ENCODE measurements at regions not wholly inside any gene's neighbourhood (a gene's known extent, or its start where the extent isn't known, plus 50 kb on each side); places are given as distances from the start of the nearest gene placed in this dataset.

DNA sequence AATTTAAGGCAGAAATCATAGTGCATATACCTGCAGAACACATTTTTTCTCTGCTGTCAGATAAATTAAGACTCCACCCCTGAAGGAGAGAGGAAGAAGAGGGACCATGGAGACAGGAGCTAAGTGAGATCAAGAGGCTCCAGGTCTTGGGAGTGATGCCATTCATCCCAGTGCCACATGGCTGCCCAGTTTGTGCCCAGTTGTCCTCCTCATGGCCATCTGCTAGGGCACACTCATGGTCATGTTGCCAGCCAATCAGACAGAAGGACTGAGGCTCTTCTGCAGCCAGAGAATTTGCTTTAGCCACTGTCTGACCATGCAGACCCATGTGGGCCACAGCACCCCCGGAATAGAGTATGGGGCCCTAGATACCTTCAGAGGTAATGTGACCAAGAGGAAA is 270.5 kb upstream of the PROK2 start:
- DNase-seq (ENCODE audit: low spot score): no peak

DNA sequence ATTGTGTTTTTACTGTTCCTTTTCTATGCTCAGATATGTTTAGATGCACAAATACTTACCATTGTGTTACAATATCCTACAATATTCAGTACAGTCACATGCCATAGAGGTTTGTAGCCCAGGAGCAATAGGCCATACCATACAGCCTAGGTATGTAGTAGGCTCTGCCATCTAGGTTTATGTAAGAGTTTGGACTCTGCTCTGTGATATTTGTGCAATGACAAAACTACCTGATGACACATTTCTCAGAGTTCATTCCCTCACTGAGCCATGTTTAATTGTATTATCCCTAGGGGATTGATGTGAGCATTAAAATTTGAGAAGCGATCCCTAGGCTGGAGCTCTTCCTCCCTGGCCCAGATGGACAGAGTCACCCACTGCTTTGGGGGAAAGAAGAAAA is 270.0 kb upstream of the PROK2 start:
- no peak for DNase-seq (ENCODE audit: low spot score)

DNA sequence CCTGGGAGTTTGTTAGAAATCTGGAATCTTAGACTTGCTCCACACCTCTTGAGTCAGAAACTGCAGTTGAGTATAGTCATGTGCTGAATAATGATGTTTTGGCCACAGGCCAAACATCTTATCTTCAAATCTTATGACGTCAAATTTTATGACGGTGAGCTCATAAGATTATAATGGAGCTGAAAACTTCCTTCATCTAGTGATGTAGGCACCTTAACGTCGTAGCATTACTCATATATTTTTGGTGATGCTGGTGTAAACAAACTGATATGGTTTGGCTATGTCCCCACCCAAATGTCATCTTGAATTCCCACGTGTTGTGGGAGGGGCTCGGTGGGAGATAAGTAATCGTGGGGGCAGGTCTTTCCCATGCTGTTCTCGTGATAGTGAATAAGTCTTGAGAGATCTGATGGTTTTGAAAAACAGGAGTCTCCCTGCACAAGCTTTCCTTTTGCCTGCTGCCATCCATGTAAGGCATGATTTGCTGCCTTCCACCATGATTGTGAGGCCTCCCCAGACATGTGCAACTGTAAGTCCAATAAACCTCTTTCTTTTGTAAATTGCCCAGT is 268.0 kb upstream of the PROK2 start:
- DNase-seq (ENCODE audit: low spot score): peak; percentile 78

DNA sequence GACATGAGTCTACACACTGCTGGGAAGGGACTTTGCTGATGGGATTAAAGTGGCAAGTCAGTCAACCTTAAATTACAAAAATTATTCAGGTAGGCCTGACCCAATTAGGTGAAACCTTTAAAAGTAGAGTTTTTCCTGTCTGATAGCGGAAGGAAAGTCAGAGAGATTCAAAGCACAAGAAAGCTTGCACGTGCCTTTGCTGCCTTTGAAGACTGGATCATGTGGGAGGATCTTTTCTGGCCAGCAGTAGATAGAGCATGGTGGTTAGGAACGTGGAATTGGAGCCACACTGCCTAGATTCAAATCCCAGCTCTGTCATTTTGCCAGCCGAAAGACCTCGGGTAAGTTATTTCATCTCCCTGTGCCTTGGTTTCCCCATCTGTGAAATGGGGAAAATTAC is 265.8 kb upstream of the PROK2 start:
- no peak for DNase-seq (ENCODE audit: low spot score)

DNA sequence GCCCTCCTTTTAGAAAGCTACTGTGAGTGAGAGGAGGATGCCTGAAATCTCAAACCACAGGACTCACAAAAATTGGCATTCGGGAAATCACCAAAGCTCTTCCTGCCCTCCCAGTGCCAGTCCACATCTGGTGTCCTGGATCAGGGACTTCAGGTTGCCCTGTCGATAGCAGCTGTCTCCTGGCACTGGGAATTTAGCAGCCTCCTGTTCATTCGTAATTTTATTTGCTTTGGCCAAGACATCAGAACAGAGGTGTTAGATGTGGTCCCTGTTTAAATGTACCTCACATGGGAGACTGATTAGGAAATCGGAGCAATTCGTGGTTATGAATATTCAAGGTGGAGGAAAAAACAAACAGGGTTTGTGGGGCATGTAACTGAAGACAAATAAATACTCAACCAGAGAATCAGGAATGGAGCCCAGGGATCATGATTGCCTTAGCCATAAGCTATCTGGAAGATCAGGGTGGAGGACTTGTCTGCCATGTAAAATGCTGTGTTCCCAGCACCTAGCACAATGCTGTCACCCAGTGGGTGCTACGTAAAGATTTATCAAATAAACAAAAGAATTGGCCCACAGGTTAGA is 265.2 kb upstream of the PROK2 start:
- DNase-seq (ENCODE audit: low spot score): no peak

DNA sequence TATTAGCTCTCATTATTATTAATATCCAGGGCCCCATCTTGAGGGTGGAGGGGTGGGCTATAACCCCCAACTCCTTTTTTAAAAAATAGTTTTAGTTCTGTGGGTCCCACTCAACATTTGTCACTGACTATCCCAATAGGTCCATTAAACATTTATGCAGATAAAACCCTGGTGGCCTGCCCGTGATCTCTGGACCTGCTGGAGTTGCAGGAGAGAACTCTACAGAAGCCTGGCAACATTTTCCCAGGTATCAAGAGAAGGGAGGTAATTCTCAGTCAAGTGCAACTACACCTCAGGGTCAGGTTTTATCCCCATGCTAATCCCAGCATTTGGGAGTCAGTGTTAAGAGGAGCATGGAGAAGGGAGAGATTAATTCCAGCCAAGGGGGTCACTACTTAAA is 264.4 kb upstream of the PROK2 start:
- DNase-seq (ENCODE audit: low spot score): no peak

DNA sequence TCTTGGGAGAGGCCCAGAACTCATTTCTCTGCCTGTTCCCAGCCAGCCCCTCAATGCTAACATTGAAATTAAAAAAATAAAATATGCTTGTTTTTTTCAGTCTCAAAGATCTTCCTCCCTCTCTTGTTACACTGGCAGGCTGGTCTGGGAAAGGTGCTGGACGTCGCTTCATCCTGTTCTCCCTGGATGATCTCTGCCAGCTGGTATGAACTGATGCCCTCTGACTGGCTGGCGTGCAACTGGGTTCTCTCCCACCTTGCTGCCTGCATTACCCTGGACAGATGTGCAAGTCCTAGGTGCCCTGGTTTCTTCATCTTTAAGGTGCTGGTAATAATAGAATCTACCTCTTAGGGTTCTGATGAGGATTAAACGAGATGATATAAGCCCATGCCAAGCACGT is 263.9 kb upstream of the PROK2 start:
- DNase-seq (ENCODE audit: low spot score): no peak

DNA sequence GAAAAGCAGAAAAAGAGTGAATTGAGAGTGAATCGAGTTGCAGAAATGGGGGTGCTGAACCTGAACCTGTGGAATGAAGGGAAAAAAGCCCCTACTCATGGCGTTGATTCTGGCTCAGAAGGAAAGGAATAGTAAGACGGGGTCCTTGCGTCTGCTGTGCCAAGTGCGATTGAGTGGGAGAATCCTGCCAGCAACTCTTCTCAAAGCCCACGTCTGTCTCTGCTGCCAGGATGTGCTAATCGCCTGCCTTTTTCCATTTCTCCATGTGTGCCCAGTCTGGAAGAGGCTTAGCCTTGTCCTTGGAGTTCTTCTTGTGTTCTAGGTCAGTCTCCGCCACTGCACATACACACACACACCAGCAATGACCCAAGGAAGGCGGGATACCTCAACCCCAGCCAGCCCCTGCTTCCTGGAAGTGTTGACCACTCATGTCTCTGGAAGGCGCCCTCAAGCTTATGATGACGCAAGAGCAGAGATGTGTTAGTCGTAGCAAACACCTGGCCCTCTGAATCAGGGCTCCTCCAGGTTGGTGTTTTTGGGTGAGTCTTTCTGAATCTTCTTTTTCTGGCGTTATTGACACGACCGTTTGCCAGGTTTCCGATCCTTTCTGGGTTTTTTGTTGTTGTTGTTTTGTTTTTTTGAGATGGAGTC is 262.4 kb upstream of the PROK2 start:
- no peak for DNase-seq (ENCODE audit: low spot score)

DNA sequence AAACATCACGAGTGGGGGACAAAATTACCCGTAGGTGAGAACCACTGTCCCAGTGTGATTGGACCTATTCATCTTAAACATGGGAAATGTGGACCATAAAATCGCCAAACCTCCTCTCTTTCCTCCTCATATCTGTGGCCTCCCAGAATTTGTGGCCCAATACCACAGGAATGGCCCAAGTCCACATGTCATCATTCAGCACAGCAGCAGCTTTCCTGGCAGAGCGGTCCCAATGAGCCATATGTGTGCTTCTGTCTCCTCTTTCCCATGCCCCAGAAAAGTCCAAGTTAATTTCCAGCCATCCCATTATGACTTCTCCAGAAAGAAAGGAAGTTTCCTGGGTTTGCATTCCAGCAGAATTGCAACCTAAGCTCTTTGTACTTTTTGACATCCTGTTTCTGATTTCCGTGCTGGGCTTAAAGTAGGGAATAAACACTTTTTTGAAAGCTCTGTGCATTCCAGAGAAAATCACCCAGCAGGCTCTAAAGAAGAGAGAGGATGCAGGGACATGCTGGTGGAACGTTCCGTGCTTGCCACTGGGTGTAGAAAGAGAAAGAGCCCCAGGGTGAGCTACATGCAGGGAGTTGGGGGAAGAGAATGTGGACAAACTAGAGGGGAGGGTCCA is 259.4 kb upstream of the PROK2 start:
- DNase-seq (ENCODE audit: low spot score): no peak

DNA sequence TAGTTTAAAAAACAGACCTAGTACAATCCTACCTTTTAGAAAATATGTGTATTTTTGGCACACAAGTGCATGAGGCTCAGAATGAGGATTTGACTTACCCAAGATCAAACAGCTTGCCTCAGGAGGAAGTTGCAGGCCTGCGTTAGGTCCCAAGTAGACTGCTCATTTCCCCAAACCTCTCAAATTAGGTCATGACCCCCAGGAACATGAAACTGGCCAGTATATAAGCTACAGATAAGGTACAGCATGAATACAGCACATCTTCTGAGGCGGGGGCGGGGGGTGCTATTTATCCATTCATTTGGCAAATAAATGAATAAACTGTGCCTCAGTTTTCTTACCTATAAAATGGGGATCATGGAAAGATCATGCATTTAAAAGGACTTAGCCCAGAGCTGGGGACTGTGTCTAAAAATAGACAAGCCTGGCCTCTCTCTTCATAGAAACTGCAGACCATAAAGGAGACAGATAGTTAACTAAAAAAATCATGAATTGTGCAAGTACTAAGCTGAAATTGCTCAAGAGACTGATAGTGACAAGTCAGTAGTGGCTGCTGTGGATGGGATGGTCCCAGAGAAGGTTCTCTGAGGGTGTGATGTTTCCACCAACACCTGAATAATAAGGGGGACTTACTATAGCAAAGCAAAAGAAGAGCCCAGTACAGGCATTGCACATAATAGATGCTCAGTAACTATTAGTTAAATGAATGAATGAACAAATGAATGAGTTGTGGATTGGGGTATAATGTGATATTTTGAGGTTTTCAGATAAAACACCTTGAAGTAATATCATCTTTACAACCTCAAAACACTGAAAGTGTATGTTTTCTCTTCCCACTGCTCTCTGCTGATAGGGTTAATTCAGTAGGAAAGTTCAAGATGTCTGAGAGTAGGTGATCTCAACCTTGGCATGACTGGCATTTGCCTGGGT is 258.5 kb upstream of the PROK2 start:
- DNase-seq (ENCODE audit: low spot score): no peak

DNA sequence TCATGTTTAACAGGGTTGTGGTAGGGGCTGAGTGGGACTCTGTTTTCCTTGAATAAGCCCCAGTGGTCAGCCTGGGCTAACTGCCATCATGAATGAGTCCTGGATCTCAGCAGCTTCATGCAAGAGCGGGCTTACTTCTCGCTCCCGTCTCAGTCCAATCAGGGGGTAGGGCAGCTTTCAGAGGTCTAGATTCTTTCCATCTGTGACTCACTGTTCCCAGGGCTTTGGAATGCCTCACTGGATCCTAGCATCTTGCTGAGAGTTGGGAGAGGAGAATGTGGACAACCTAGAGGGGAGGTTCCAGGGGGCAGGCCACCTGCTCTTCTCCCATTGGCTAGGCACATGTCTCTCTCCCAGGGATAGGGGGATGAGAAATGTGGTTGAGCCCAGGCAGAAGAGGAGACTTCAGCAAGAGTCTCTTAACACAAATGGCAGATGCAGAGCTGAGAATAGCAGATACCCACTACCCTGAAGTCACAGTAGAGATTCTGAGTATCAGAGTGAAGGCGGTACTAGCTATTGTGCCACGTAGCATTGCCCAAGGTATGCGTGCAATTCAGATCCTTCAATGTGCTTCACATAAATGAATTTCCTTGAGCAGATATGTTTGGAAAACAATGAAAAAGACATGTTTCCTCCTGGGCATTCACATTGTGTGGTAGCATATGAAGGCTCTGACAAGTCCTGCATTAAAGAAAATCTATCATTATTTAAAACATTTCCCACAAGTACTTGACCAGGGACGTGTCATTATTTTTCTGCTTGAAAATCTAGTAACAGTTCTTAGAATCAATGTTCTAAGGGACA is 257.7 kb upstream of the PROK2 start:
- DNase-seq (ENCODE audit: low spot score): no peak

DNA sequence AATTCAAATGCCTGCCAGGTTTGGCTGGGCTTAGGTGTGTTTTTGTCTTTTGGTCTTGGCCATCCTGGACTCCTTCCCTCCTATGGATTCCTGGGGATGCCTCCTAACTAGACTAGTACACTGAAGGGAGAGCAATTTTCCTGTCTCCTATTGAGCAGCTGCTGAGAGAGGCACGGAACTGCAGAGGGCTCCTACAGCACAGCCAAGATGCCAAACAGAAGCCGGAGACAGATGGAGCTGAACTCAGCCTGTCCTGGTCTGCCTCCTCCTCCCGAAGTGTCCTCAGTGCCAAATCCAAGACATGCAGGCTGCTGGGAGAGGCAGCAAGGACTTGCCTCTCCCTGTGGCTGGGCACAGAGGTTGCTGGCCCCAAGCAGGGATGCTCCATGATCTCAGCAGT is 256.6 kb upstream of the PROK2 start:
- no peak for DNase-seq (ENCODE audit: low spot score)

DNA sequence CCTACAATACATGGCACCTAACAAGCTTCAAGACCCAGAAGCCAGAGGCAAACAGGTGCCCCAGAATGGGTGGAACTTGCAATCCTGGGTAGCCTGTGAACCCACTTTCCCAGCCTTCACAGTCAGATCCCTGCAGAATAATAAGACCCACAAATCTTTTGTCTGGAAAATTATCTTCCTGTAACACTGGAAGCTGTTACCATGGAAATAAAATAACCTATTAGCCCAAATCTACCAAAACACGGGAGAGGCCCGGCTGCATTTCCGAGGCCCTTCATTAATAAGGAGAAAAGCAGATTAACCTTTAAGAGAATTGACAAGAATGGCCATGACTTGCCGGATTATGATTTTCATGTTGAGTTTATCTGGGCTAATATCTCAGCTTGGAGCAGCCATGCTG is 256.1 kb upstream of the PROK2 start:
- no peak for DNase-seq (ENCODE audit: low spot score)

DNA sequence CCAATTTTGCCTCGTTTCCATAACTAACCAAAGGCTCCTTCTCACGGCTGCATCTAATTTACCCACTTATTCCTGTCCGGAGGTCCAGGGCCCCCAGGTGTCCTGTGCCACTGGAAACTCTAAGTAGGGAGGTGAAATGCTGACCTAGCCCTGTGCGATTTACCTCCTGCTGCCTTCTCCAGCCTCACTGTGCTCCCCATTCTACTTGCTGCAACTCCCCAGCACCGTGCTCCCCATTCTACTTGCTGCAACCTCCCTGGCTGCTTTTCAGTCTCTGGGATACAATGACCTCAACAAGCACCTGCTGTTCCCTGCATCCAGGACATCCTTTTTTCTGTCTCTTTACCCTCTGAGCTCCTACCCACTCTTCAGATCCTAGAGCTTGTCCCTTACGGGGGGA is 254.7 kb upstream of the PROK2 start:
- no peak for DNase-seq (ENCODE audit: low spot score)

DNA sequence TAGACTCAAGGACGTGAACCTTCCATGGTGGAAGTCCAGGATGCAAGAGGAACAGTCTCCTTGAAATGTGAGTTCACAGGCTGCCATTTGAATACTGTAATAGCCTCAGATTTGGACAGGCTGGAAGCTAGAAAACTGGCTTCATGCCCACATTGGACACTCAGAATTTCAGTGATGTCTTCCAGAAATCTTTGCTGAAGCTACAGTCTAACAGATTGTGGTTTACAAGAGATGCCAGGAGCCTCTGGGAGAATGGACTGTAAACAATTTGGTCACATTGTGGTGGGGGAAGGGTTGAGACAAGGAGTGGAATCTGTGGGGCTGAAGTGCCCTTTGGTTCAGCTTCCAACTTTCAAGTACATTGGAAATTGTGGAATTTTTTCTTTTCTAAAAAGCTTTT is 252.0 kb upstream of the PROK2 start:
- no peak for DNase-seq (ENCODE audit: low spot score)

DNA sequence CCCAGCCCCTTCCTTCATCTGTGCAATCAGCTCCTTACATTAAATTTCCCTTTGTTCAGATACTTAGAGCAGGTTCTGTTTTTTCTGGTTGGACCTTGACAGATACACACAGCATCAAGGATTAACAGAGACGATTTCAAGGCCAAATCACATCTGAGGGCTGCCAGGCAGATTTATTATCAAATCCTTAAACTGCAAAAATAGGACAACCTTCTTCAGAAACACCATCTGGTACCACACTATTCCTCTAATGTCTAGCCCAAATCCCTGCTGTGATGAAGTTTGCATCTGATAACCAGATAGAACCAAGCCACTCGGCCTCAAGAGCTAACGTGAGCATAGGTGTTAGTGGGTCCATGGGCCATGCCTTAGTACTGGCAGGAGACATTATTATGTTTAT is 250.7 kb upstream of the PROK2 start:
- no peak for DNase-seq (ENCODE audit: low spot score)

DNA sequence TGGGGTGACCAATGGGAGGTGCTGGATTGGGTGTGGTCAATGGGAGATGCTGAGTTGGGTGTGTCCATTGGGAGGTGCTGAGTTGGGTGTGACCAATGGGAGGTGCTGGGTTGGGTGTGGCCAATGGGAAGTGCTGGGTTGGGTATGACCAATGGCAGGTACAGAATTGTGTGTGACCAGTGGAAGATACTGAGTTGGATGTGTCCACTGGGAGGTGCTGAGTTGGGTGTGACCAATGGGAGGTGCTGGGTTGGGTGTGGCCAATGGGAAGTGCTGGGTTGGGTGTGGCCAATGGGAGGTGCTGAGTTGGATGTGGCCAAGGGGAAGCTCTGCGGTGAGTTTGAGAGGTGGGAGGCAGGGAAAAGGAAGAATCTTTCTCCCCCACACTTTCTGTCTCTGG is 250.0 kb upstream of the PROK2 start:
- DNase-seq (ENCODE audit: low spot score): peak; percentile 56

DNA sequence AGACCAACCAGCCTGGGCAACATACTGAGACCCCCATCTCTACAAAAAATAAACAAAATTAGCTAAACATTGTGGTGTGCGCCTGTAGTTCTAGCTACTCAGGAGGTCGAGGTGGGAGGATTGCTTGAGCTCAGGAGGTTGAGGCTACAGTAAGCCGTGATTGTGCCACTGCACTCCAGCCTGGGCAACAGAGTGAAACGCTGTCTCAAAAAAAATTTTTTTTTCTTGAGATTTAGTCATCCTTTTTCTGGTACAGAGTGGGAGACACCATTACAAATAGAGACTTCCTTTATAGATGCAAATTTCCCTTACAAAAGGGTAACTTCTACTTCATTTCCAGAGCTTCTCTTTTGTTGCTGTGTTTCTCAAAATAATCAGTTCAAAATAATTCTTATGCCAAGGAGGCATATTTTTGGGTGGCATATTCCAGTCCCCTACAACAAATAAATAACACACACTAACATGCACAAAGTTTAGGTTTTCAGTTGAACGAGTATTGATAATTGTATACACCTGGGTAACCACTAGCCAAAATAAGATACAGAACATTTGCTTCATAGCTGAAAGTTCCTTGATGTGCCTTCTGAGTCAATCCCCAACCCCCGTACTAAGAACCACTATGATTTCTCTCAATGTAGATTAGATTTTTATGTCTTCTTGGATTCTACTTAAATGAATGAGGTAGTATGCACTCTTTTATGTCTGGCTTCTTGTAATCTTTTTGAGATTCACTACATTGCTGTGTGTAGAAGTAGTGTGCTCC is 248.9 kb upstream of the PROK2 start:
- no peak for DNase-seq (ENCODE audit: low spot score)

DNA sequence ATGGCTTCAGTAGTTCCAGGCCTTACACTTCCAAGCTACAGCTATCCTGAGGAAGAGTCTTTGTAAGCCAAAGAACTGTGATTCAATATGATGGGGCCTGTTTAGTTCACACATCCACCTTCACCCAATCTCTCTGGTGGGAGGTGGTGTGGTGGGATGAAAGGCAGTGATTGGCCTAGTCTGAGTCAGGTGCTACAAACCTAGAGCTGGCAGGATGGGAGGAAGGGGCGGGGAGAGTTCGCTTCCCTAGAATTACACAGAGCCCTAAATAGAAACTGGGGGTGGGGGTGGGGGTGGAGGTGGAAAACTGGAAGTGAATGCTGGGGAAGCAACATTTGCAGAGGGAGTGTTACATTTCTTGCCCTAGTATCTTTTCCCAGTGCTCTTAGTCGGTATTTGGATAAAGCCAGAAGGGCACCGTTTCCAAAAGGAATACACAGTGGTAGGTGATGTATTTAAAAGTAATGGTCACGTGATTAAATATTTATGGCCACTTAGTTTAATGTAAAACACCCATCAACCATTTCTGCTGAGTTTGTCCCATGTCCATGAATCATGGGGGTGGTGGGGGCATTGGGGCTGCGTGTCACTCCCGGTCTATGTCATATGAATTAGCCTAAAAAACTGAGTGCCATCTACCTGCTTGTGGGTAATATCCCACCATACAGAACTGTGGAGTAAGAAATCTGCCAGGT is 247.6 kb upstream of the PROK2 start:
- DNase-seq (ENCODE audit: low spot score): no peak

DNA sequence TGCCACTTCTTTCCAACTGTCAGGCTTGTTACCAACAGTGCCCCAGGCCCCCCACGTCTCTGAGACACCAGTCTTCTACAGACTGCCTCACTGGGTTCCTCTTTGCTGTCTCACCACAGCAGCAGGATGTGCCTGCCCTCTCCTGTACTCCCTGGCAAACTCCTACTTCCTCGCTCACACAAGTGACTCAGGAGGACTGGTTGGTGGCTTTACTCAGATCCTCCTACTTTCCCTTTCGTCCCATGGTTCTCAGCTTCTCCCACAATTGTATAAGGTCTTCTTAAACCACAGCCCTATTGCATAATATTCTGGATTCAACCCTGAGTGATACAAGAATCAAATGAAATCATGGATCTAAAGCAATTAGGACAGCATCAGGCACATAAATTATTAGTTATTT is 246.6 kb upstream of the PROK2 start:
- no peak for DNase-seq (ENCODE audit: low spot score)
